NT2/D1 (cell line): ENCODE measurements at regions not wholly inside any gene's neighbourhood (a gene's known extent, or its start where the extent isn't known, plus 50 kb on each side); places are given as distances from the start of the nearest gene placed in this dataset.
"Not testable (repeated sequence)": the region's sequence is repeated elsewhere in the genome, so short reads cannot be mapped to it uniquely, and the experiment has no call there.

Experiments used
- DNase-seq: peaks from one replicate; pipeline ENCODE4 v3.0.0-alpha.2; 2011; ENCODE audit warnings: low read depth, low spot score
- H3K27me3 ChIP-seq: 2 replicates; pipeline ENCODE4 v1.6.0; 2011; ENCODE audit warnings: mild to moderate bottlenecking; ENCODE audit not compliant: insufficient read length, insufficient read depth
- H3K36me3 ChIP-seq: 2 replicates; pipeline ENCODE4 v1.6.1; 2011; ENCODE audit warnings: mild to moderate bottlenecking, low read length, mixed read lengths; ENCODE audit not compliant: insufficient read depth, insufficient read length
- H3K4me1 ChIP-seq: 2 replicates; pipeline ENCODE4 v1.5.1; 2011; ENCODE audit not compliant: insufficient read depth, insufficient read length
- H3K4me3 ChIP-seq: 2 replicates; pipeline ENCODE4 v1.5.1; 2011; ENCODE audit warnings: low read depth; ENCODE audit not compliant: insufficient read length
- H3K9ac ChIP-seq: 2 replicates; pipeline ENCODE4 v1.6.0; 2011; ENCODE audit warnings: low read depth; ENCODE audit not compliant: insufficient read length
- H3K9me3 ChIP-seq: 2 replicates; pipeline ENCODE4 v1.5.1; 2011; ENCODE audit warnings: mild to moderate bottlenecking, low read length; ENCODE audit not compliant: insufficient read depth
- SUZ12 ChIP-seq: IDR thresholded peaks from 2 replicates; pipeline ENCODE4 v1.6.1; 2011; ENCODE audit not compliant: insufficient read length, insufficient read depth; ENCODE audit errors: extremely low read depth
- YY1 ChIP-seq: IDR thresholded peaks from 2 replicates; pipeline ENCODE4 v1.6.1; 2011; ENCODE audit not compliant: insufficient read length, insufficient read depth
- ZNF274 ChIP-seq: IDR thresholded peaks from 2 replicates; pipeline ENCODE4 v1.6.1; 2011; ENCODE audit warnings: mild to moderate bottlenecking, low read depth, low read length

- no peak overlapping the region for H3K9ac ChIP-seq
- no peaks in the 10 kb centered on the region for H3K27me3 ChIP-seq
- H3K4me3 ChIP-seq: no peak overlapping the region
- no peaks in the 10 kb centered on the region for H3K9me3 ChIP-seq
- DNase-seq: no peak
- H3K36me3 ChIP-seq: no peaks in the 10 kb centered on the region
- H3K4me1 ChIP-seq: no peaks in the 10 kb centered on the region
- no peak for TF ChIP-seq YY1
- TF ChIP-seq SUZ12: no peak
- TF ChIP-seq ZNF274: no peak
These were observed 603.3 kb downstream of the PTPRC start for GRCh38 chr1:199242147-199242546.

- H3K4me1 ChIP-seq: no peaks in the 10 kb centered on the region
- TF ChIP-seq SUZ12 (no peak), ZNF274 (no peak), YY1 (no peak)
These were observed 603.8 kb downstream of the PTPRC start for GRCh38 chr1:199242601-199243000.

GRCh38 chr1:199243423-199244061 is 604.7 kb downstream of the PTPRC start:
- Histone ChIP-seq H3K4me1 (no peaks in the 10 kb centered on the region), H3K9me3 (no peaks in the 10 kb centered on the region), H3K4me3 (no peak overlapping the region), H3K36me3 (no peaks in the 10 kb centered on the region), H3K27me3 (no peaks in the 10 kb centered on the region), H3K9ac (no peak overlapping the region)
- TF ChIP-seq ZNF274 (no peak), YY1 (no peak)
- DNase-seq: peak; percentile 51

More at GRCh38 chr1:199242601-199243000, 603.8 kb downstream of the PTPRC start:
- H3K27me3 ChIP-seq: no peaks in the 10 kb centered on the region
- no peak overlapping the region for H3K4me3 ChIP-seq
- H3K9me3 ChIP-seq: no peaks in the 10 kb centered on the region
- no peak overlapping the region for H3K9ac ChIP-seq
- no peak for DNase-seq
- no peaks in the 10 kb centered on the region for H3K36me3 ChIP-seq

- no peaks in the 10 kb centered on the region for H3K27me3 ChIP-seq
- TF ChIP-seq YY1 (no peak), SUZ12 (no peak), ZNF274 (no peak)
- no peaks in the 10 kb centered on the region for H3K9me3 ChIP-seq
- no peak overlapping the region for H3K4me3 ChIP-seq
- no peaks in the 10 kb centered on the region for H3K4me1 ChIP-seq
- no peak for DNase-seq
- no peak overlapping the region for H3K9ac ChIP-seq
- no peaks in the 10 kb centered on the region for H3K36me3 ChIP-seq
These were observed 607.1 kb downstream of the PTPRC start for GRCh38 chr1:199245946-199246345.

- Histone ChIP-seq H3K4me3 (no peak overlapping the region), H3K9me3 (no peaks in the 10 kb centered on the region), H3K9ac (no peak overlapping the region), H3K27me3 (no peaks in the 10 kb centered on the region), H3K4me1 (no peaks in the 10 kb centered on the region), H3K36me3 (no peaks in the 10 kb centered on the region)
- DNase-seq: no peak
- no peak for TF ChIP-seq ZNF274
- no peak for TF ChIP-seq SUZ12
- no peak for TF ChIP-seq YY1
These were observed 607.9 kb downstream of the PTPRC start for GRCh38 chr1:199246716-199247115.

GRCh38 chr1:199247891-199248290 is 609.1 kb downstream of the PTPRC start:
- DNase-seq: no peak
- H3K4me3 ChIP-seq: no peak overlapping the region
- no peak for TF ChIP-seq YY1
- no peak for TF ChIP-seq SUZ12
- H3K27me3 ChIP-seq: no peaks in the 10 kb centered on the region
- no peak overlapping the region for H3K9ac ChIP-seq
- no peaks in the 10 kb centered on the region for H3K9me3 ChIP-seq
- H3K4me1 ChIP-seq: no peaks in the 10 kb centered on the region
- no peaks in the 10 kb centered on the region for H3K36me3 ChIP-seq

GRCh38 chr1:199254040-199254439 is 615.2 kb downstream of the PTPRC start:
- H3K36me3 ChIP-seq: not testable (repeated sequence)

GRCh38 chr1:199261328-199261727 is 622.5 kb downstream of the PTPRC start:
- no peak for DNase-seq

More at GRCh38 chr1:199254040-199254439, 615.2 kb downstream of the PTPRC start:
- H3K4me3 ChIP-seq, H3K9me3 ChIP-seq, H3K9ac ChIP-seq, H3K27me3 ChIP-seq, H3K4me1 ChIP-seq, DNase-seq: not testable (repeated sequence)

More at GRCh38 chr1:199261328-199261727, 622.5 kb downstream of the PTPRC start:
- no peaks in the 10 kb centered on the region for H3K36me3 ChIP-seq
- no peaks in the 10 kb centered on the region for H3K27me3 ChIP-seq
- H3K4me1 ChIP-seq: no peaks in the 10 kb centered on the region
- no peak overlapping the region for H3K4me3 ChIP-seq
- no peak for TF ChIP-seq SUZ12
- no peak for TF ChIP-seq YY1
- TF ChIP-seq ZNF274: no peak
- H3K9ac ChIP-seq: no peak overlapping the region
- H3K9me3 ChIP-seq: no peaks in the 10 kb centered on the region
